ENCODE measurements at regions not wholly inside any gene's neighbourhood (a gene's known extent, or its start where the extent isn't known, plus 50 kb on each side); places are given as distances from the start of the nearest gene placed in this dataset.

- H3K4me3 ChIP-seq, result no peak overlapping the region
- no peak overlapping the region for H3K27ac ChIP-seq
- H3K36me3 ChIP-seq, result no peaks in the 10 kb centered on the region
- no peaks in the 10 kb centered on the region for H3K27me3 ChIP-seq (replicated peaks; ENCODE audit: insufficient read depth)
- DNase-seq (ENCODE audit: low spot score) (no peak), ATAC-seq (ENCODE audit: insufficient number of reproducible peaks, low FRiP score, low read depth) (no peak)
- H3K4me1 ChIP-seq (ENCODE audit: control insufficient read depth in 1 of 2, low read depth in 2 of 2), result no peaks in the 10 kb centered on the region
- H3K9me3 ChIP-seq, result peaks cover 6% of the 10 kb centered on the region
- TF ChIP-seq CTCF (IDR thresholded peaks at IDR 0.05), result no peak
Observed at GRCh38 chr18:75735291-75735690, 307.8 kb upstream of the SMIM21 start.

GRCh38 chr18:75730249-75730648 lies 302.7 kb upstream of the SMIM21 start:
- TF ChIP-seq CTCF (IDR thresholded peaks at IDR 0.05), result no peak
- no peaks in the 10 kb centered on the region for H3K27me3 ChIP-seq (replicated peaks; ENCODE audit: insufficient read depth)
- ATAC-seq (ENCODE audit: insufficient number of reproducible peaks, low FRiP score, low read depth), result no peak

GRCh38 chr18:75728621-75729020 lies 301.1 kb upstream of the SMIM21 start:
- H3K4me3 ChIP-seq, result no peak overlapping the region
- H3K27ac ChIP-seq, result no peak overlapping the region
- no peaks in the 10 kb centered on the region for H3K36me3 ChIP-seq
- ATAC-seq (ENCODE audit: insufficient number of reproducible peaks, low FRiP score, low read depth) (no peak), DNase-seq (ENCODE audit: low spot score) (no peak)
- H3K27me3 ChIP-seq (replicated peaks; ENCODE audit: insufficient read depth), result no peaks in the 10 kb centered on the region
- no peaks in the 10 kb centered on the region for H3K9me3 ChIP-seq
- no peak for TF ChIP-seq CTCF (IDR thresholded peaks at IDR 0.05)
- H3K4me1 ChIP-seq (ENCODE audit: control insufficient read depth in 1 of 2, low read depth in 2 of 2), result no peaks in the 10 kb centered on the region

More at GRCh38 chr18:75730249-75730648, 302.7 kb upstream of the SMIM21 start:
- no peak for DNase-seq (ENCODE audit: low spot score)
- no peaks in the 10 kb centered on the region for H3K4me1 ChIP-seq (ENCODE audit: control insufficient read depth in 1 of 2, low read depth in 2 of 2)
- H3K36me3 ChIP-seq, result no peaks in the 10 kb centered on the region
- no peak overlapping the region for H3K4me3 ChIP-seq
- H3K27ac ChIP-seq, result no peak overlapping the region
- H3K9me3 ChIP-seq, result no peaks in the 10 kb centered on the region

GRCh38 chr18:75727456-75727855 lies 300.0 kb upstream of the SMIM21 start:
- Histone ChIP-seq H3K9me3 (no peaks in the 10 kb centered on the region), H3K4me3 (no peak overlapping the region), H3K4me1 (ENCODE audit: control insufficient read depth in 1 of 2, low read depth in 2 of 2) (no peaks in the 10 kb centered on the region), H3K36me3 (no peaks in the 10 kb centered on the region), H3K27ac (no peak overlapping the region), H3K27me3 (replicated peaks; ENCODE audit: insufficient read depth) (no peaks in the 10 kb centered on the region)
- ATAC-seq (ENCODE audit: insufficient number of reproducible peaks, low FRiP score, low read depth) (no peak), DNase-seq (ENCODE audit: low spot score) (no peak)
- TF ChIP-seq CTCF (IDR thresholded peaks at IDR 0.05), result no peak

- Histone ChIP-seq H3K4me1 (ENCODE audit: control insufficient read depth in 1 of 2, low read depth in 2 of 2) (no peaks in the 10 kb centered on the region), H3K27ac (no peak overlapping the region), H3K9me3 (no peaks in the 10 kb centered on the region), H3K4me3 (no peak overlapping the region), H3K27me3 (replicated peaks; ENCODE audit: insufficient read depth) (no peaks in the 10 kb centered on the region), H3K36me3 (no peaks in the 10 kb centered on the region)
- DNase-seq (ENCODE audit: low spot score), result no peak
- ATAC-seq (ENCODE audit: insufficient number of reproducible peaks, low FRiP score, low read depth), result no peak
- TF ChIP-seq CTCF (IDR thresholded peaks at IDR 0.05), result no peak
Observed at GRCh38 chr18:75723521-75724340, 296.2 kb upstream of the SMIM21 start.

All from thoracic aorta (tissue), 2 donors.